ENCODE measurements at regions not wholly inside any gene's neighbourhood (a gene's known extent, or its start where the extent isn't known, plus 50 kb on each side); places are given as distances from the start of the nearest gene placed in this dataset.

DNA sequence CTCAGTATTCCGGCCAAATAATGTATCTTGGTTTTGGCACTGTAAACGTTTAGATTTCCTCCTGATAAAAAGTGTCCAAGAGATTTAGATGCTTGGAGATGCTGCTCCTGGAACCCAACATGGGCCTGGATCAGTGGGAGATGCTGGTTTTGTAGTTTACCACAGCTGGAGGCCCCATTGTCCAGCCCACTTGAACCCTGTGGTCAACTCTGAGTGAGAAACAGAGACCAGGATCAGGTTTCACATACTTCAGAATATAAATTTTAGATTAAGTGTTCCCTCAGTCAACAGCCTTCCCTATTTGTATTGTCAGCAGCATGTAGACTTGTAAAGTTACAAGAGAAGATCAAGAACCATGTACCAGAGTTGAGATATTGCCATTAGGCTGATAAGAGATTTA is 144.7 kb upstream of the C9orf72 start:
- H2AFZ ChIP-seq (ENCODE audit: low read length), result no peak overlapping the region
- no peak overlapping the region for H3K4me3 ChIP-seq (ENCODE audit: low read length)
- no peak overlapping the region for H3K4me2 ChIP-seq (ENCODE audit: low read depth, low read length)
- TF ChIP-seq, protein P1, sequence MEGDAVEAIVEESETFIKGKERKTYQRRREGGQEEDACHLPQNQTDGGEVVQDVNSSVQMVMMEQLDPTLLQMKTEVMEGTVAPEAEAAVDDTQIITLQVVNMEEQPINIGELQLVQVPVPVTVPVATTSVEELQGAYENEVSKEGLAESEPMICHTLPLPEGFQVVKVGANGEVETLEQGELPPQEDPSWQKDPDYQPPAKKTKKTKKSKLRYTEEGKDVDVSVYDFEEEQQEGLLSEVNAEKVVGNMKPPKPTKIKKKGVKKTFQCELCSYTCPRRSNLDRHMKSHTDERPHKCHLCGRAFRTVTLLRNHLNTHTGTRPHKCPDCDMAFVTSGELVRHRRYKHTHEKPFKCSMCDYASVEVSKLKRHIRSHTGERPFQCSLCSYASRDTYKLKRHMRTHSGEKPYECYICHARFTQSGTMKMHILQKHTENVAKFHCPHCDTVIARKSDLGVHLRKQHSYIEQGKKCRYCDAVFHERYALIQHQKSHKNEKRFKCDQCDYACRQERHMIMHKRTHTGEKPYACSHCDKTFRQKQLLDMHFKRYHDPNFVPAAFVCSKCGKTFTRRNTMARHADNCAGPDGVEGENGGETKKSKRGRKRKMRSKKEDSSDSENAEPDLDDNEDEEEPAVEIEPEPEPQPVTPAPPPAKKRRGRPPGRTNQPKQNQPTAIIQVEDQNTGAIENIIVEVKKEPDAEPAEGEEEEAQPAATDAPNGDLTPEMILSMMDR (IDR thresholded peaks at IDR 0.05; ENCODE audit: low read length), result no peak
- TF ChIP-seq EZH2 (optimal IDR thresholded peaks at IDR 0.05; ENCODE audit: low read depth, low read length) (no peak), EZH2phosphoT487 (IDR thresholded peaks at IDR 0.05; ENCODE audit: low read length) (no peak)
- no peak overlapping the region for H3K27ac ChIP-seq (ENCODE audit: low read length)
- no peaks in the 10 kb centered on the region for H4K20me1 ChIP-seq (ENCODE audit: insufficient read depth, low read length)
- DNase-seq, result no peak
- no peak overlapping the region for H3K9ac ChIP-seq (ENCODE audit: low read length)
- H3K27me3 ChIP-seq (replicated peaks; ENCODE audit: insufficient read depth, low read length), result no peaks in the 10 kb centered on the region
- no peaks in the 10 kb centered on the region for H3K9me2 ChIP-seq (replicated peaks; ENCODE audit: insufficient read depth, low read length)
- H3K9me3 ChIP-seq (replicated peaks; ENCODE audit: insufficient read depth, low read length), result no peaks in the 10 kb centered on the region
- no peaks in the 10 kb centered on the region for H3F3A ChIP-seq (ENCODE audit: insufficient read depth, low read length)
- no peaks in the 10 kb centered on the region for H3K79me2 ChIP-seq (ENCODE audit: low read length)
- H3K36me3 ChIP-seq (replicated peaks; ENCODE audit: insufficient read depth, low read length), result no peaks in the 10 kb centered on the region
- H3K4me1 ChIP-seq (ENCODE audit: low read length), result no peaks in the 10 kb centered on the region

DNA sequence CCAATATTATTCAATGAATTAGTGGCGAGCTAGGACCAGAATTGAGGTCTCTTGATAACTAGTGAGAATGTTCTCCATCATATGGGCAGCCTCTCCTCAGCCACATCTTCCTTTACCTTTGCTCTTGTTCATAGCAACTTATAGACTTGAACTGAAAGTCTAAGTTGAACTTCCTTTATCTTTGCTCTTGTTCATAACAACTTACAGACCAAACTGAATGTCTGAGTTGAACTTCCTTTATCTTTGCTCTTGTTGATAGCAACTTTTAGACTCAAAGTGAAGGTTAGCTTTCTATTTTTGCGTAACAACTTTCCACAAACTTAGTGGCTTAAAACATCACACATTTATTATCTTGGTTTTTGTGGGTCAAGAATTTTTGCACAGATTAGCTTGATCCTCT is 146.4 kb upstream of the C9orf72 start:
- no peaks in the 10 kb centered on the region for H3F3A ChIP-seq (ENCODE audit: insufficient read depth, low read length)
- H3K4me3 ChIP-seq (ENCODE audit: low read length), result no peak overlapping the region
- no peak overlapping the region for H3K4me2 ChIP-seq (ENCODE audit: low read depth, low read length)
- no peak overlapping the region for H2AFZ ChIP-seq (ENCODE audit: low read length)
- no peak overlapping the region for H3K27ac ChIP-seq (ENCODE audit: low read length)
- no peaks in the 10 kb centered on the region for H4K20me1 ChIP-seq (ENCODE audit: insufficient read depth, low read length)
- no peaks in the 10 kb centered on the region for H3K9me3 ChIP-seq (replicated peaks; ENCODE audit: insufficient read depth, low read length)
- no peak for TF ChIP-seq EZH2phosphoT487 (IDR thresholded peaks at IDR 0.05; ENCODE audit: low read length)
- no peak for TF ChIP-seq EZH2 (optimal IDR thresholded peaks at IDR 0.05; ENCODE audit: low read depth, low read length)
- TF ChIP-seq, protein P1 (IDR thresholded peaks at IDR 0.05; ENCODE audit: low read length), result no peak
- no peak overlapping the region for H3K9ac ChIP-seq (ENCODE audit: low read length)
- DNase-seq, result no peak
- H3K79me2 ChIP-seq (ENCODE audit: low read length), result no peaks in the 10 kb centered on the region
- no peaks in the 10 kb centered on the region for H3K9me2 ChIP-seq (replicated peaks; ENCODE audit: insufficient read depth, low read length)
- no peaks in the 10 kb centered on the region for H3K4me1 ChIP-seq (ENCODE audit: low read length)
- H3K27me3 ChIP-seq (replicated peaks; ENCODE audit: insufficient read depth, low read length), result no peaks in the 10 kb centered on the region
- H3K36me3 ChIP-seq (replicated peaks; ENCODE audit: insufficient read depth, low read length), result no peaks in the 10 kb centered on the region

DNA sequence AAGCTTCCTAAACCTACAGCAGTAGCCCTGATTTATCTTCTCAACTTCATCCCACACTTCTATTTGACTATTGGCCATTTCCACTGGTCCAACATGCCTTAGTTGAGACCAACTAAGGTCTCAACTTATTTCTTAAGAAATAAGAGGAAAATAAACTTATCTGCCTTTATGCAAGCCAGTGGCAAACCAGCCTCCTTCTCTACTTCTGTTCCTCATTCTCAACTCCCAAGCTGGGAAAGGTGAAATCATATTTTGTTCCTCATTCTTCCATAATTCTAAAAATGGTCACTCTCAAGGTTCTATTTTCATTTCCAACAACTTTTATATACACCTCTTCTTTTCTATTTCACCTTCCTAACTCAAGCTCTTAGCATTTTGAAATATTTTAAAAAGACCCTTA is 149.6 kb upstream of the C9orf72 start:
- Histone ChIP-seq H3K27ac (ENCODE audit: low read length) (no peak overlapping the region), H4K20me1 (ENCODE audit: insufficient read depth, low read length) (no peaks in the 10 kb centered on the region), H3K27me3 (replicated peaks; ENCODE audit: insufficient read depth, low read length) (no peaks in the 10 kb centered on the region), H3K9me2 (replicated peaks; ENCODE audit: insufficient read depth, low read length) (no peaks in the 10 kb centered on the region), H3K4me3 (ENCODE audit: low read length) (no peak overlapping the region), H3K9ac (ENCODE audit: low read length) (no peak overlapping the region), H3K79me2 (ENCODE audit: low read length) (no peaks in the 10 kb centered on the region), H3K9me3 (replicated peaks; ENCODE audit: insufficient read depth, low read length) (no peaks in the 10 kb centered on the region), H3K4me2 (ENCODE audit: low read depth, low read length) (no peak overlapping the region), H2AFZ (ENCODE audit: low read length) (no peak overlapping the region), H3K4me1 (ENCODE audit: low read length) (no peaks in the 10 kb centered on the region), H3F3A (ENCODE audit: insufficient read depth, low read length) (no peaks in the 10 kb centered on the region), H3K36me3 (replicated peaks; ENCODE audit: insufficient read depth, low read length) (no peaks in the 10 kb centered on the region)
- DNase-seq, result no peak
- no peak for TF ChIP-seq EZH2 (optimal IDR thresholded peaks at IDR 0.05; ENCODE audit: low read depth, low read length)
- TF ChIP-seq EZH2phosphoT487 (IDR thresholded peaks at IDR 0.05; ENCODE audit: low read length), result no peak
- TF ChIP-seq, protein P1 (IDR thresholded peaks at IDR 0.05; ENCODE audit: low read length), result no peak
